Upper lobe of right lung (tissue), 1 donor: ENCODE measurements at regions not wholly inside any gene's neighbourhood (a gene's known extent, or its start where the extent isn't known, plus 50 kb on each side); places are given as distances from the start of the nearest gene placed in this dataset.

Experiments
- ATAC-seq: fragments of 200-7000 bp; cut with Tn5 transposase; one replicate; pipeline ENCODE4 v1.9.1; 2020; ENCODE audit warnings: mild to moderate bottlenecking, moderate library complexity
- DNase-seq: peaks from one replicate; pipeline ENCODE4 v3.0.0-alpha.2; 2020
- H3K27ac ChIP-seq: fragments of 200-600 bp; one replicate; pipeline ENCODE4 v1.8.0; 2022
- H3K27me3 ChIP-seq: fragments of 200-600 bp; one replicate; pipeline ENCODE4 v1.8.0; 2022; ENCODE audit warnings: mild to moderate bottlenecking
- H3K36me3 ChIP-seq: fragments of 200-600 bp; one replicate; pipeline ENCODE4 v1.8.0; 2022
- H3K4me1 ChIP-seq: fragments of 200-600 bp; one replicate; pipeline ENCODE4 v1.8.0; 2022
- H3K4me3 ChIP-seq: fragments of 200-600 bp; one replicate; pipeline ENCODE4 v1.8.0; 2022; ENCODE audit warnings: mild to moderate bottlenecking
- H3K9me3 ChIP-seq: fragments of 200-600 bp; one replicate; pipeline ENCODE4 v1.8.0; 2022
- intact Hi-C: fragments of 100-400 bp; cut with DNase I; formaldehyde crosslinking; loops from one replicate; pipeline ENCODE4 v1.11.0; 2022
- TF ChIP-seq, protein P1 (sequence below): fragments of 200-600 bp; IDR thresholded peaks from one replicate; pipeline ENCODE4 v1.8.0; 2022; ENCODE audit warnings: antibody characterized with exemption
- donor health status: DM: no; HTN: yes; CAD: no; lungs with severe emphysema.

DNA sequence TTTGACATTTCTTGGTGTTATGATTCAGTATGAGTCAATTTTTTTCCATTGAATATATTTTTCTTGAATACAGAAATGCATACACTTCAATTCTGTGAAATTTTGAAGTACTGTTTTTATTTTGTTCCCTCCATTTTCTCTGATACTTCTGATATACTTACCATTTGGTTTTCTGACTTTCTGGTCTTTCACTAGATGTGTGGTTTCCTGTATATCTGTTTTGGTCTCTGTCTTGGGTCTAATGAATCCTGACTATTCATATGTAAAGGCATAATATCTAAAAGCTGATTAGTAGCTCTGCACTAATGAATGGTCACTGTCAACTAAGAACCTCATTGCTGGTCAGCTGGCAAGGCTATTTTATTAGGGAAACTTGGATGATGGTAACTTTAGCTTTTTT is 345.6 kb downstream of the GRB14 start:
- ATAC-seq (no peak), DNase-seq (no peak)
- H3K27ac ChIP-seq = no peak overlapping the region
- H3K27me3 ChIP-seq = no peaks in the 10 kb centered on the region
- TF ChIP-seq, protein P1, sequence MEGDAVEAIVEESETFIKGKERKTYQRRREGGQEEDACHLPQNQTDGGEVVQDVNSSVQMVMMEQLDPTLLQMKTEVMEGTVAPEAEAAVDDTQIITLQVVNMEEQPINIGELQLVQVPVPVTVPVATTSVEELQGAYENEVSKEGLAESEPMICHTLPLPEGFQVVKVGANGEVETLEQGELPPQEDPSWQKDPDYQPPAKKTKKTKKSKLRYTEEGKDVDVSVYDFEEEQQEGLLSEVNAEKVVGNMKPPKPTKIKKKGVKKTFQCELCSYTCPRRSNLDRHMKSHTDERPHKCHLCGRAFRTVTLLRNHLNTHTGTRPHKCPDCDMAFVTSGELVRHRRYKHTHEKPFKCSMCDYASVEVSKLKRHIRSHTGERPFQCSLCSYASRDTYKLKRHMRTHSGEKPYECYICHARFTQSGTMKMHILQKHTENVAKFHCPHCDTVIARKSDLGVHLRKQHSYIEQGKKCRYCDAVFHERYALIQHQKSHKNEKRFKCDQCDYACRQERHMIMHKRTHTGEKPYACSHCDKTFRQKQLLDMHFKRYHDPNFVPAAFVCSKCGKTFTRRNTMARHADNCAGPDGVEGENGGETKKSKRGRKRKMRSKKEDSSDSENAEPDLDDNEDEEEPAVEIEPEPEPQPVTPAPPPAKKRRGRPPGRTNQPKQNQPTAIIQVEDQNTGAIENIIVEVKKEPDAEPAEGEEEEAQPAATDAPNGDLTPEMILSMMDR = no peak
- intact Hi-C loops = no loop called here
- H3K4me1 ChIP-seq = no peaks in the 10 kb centered on the region
- H3K9me3 ChIP-seq = no peaks in the 10 kb centered on the region
- H3K36me3 ChIP-seq = no peaks in the 10 kb centered on the region
- no peak overlapping the region for H3K4me3 ChIP-seq

DNA sequence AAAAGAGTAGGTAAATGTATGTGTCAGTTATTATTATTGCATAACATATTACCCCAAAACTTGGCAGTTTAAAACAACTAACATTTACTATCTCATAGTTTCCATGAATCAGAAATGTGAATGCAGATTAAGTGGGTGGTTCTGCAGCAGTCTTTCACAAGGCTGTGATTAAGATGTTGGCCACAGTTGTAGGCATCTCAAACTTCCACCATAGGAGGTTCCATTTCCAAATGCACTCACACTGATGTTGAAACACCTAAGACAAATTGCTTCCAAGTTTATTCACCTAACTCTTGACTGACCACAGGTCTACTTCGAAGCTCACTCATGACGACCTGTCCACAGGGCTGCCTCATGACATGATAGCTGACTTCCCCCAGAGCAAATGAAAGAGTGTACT is 360.8 kb downstream of the GRB14 start:
- no peaks in the 10 kb centered on the region for H3K36me3 ChIP-seq
- TF ChIP-seq, protein P1 = no peak
- no peaks in the 10 kb centered on the region for H3K9me3 ChIP-seq
- ATAC-seq = no peak
- H3K4me1 ChIP-seq = no peaks in the 10 kb centered on the region
- no peak overlapping the region for H3K4me3 ChIP-seq
- no peak for DNase-seq
- H3K27me3 ChIP-seq = no peaks in the 10 kb centered on the region
- H3K27ac ChIP-seq = no peak overlapping the region
- intact Hi-C loops = no loop called here

DNA sequence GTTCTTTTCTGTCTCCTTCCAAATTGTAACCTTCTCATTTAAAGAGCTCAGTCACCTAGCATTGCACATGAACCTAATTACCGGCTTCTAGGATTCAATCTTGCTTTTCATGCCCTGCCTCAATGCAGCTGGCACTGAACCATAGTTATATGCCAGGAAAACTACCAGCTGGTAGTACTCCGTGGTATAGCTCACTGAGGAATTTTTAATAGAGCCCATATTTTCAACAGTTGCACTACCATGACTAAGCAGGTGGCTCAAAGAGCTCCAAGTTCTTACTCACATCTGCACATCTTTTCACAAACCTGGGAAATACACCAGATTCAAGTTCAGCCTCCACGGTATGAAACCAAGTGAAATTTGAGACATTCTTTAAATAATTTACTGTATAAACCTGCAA is 363.5 kb downstream of the GRB14 start:
- Histone ChIP-seq H3K36me3 (no peaks in the 10 kb centered on the region), H3K9me3 (no peaks in the 10 kb centered on the region), H3K27ac (no peak overlapping the region), H3K4me3 (no peak overlapping the region), H3K4me1 (no peaks in the 10 kb centered on the region), H3K27me3 (no peaks in the 10 kb centered on the region)
- ATAC-seq (no peak), DNase-seq (no peak)
- intact Hi-C loops = no loop called here
- TF ChIP-seq, protein P1 = no peak

DNA sequence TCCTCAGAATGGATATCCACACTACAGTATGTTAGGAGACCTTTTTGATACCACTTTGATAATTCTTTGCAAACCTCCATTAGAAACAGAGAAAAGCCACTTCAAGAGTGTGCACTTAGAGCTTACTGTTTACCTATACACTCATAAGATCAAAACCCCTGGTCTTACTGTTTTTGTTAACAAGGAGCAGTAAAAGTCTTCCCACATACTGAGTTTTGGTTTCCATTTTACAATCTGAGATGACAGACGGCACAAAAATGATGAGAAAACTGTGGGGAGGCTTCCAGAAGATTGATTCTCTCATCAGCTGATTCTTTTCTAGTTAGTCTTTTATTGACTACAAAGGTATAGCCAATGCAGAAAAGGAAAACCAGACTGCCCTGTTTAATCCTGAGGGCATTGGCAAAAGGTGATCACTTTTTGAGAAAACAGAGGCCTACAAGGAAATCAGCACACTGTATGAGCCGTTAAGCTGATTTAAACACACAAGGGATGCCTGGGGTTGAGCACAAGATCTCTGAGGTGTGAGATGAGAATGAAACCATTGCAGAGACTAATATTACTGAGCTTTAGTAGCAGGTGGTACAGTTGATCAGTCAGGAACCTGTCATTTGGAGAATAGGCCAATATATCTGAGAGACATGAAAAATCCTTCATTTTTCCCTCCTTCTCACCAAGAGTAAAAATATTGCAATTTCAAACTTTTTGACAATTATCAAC is 368.6 kb downstream of the GRB14 start:
- H3K27me3 ChIP-seq = no peaks in the 10 kb centered on the region
- H3K4me3 ChIP-seq = no peak overlapping the region
- intact Hi-C loops = no loop called here
- ATAC-seq = no peak
- H3K27ac ChIP-seq = no peak overlapping the region
- DNase-seq = no peak
- TF ChIP-seq, protein P1 = no peak
- no peaks in the 10 kb centered on the region for H3K36me3 ChIP-seq
- no peaks in the 10 kb centered on the region for H3K4me1 ChIP-seq
- H3K9me3 ChIP-seq = no peaks in the 10 kb centered on the region

DNA sequence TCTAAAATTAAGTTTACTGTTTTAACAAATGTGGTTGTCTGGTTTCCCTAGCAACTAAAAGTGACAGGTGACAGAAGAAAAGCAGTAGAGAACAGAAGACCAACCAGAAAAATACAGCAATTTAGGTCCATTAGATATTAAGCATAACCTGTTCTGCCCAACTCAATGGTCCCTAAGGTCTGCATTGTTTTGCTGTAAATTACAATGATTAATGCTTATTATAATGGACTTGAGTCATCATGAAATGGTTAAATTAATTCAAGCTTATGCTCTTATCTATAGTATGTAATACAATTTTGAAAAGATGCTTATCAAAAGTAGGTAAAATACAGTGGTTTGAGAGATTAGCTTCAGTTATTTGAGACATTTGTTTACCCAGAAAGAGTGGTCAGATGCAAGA is 378.0 kb downstream of the GRB14 start:
- H3K27me3 ChIP-seq = no peaks in the 10 kb centered on the region
- ATAC-seq = no peak
- intact Hi-C loops = no loop called here
- TF ChIP-seq, protein P1 = no peak
- no peak for DNase-seq
- no peaks in the 10 kb centered on the region for H3K36me3 ChIP-seq
- no peaks in the 10 kb centered on the region for H3K4me1 ChIP-seq
- H3K4me3 ChIP-seq = no peak overlapping the region
- no peaks in the 10 kb centered on the region for H3K9me3 ChIP-seq
- H3K27ac ChIP-seq = no peak overlapping the region

DNA sequence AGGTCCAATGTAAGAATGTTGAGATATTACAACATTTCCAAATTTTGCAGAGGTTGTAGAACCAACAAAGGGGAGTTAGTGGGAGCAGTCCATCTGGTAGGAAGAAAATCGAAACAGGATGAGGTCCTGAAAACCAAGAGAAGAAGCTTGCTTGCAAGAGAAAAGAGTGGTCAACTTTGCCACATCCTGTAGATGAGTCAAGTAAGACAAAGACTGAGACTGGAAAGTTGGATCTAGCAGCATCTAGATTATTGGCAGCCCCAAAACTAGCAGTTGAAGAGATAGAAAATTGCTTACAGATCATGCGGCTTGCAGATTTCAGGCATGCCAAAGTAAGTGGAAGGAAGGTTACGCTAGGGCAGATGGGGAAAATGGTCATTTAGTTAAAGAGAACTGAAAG is 378.9 kb downstream of the GRB14 start:
- TF ChIP-seq, protein P1 = no peak
- Histone ChIP-seq H3K4me3 (no peak overlapping the region), H3K4me1 (no peaks in the 10 kb centered on the region), H3K27me3 (no peaks in the 10 kb centered on the region), H3K9me3 (no peaks in the 10 kb centered on the region), H3K27ac (no peak overlapping the region), H3K36me3 (no peaks in the 10 kb centered on the region)
- intact Hi-C loops = no loop called here
- no peak for ATAC-seq
- DNase-seq = no peak
